Right ventricle myocardium inferior (tissue), 1 donor: ENCODE measurements at regions not wholly inside any gene's neighbourhood (a gene's known extent, or its start where the extent isn't known, plus 50 kb on each side); places are given as distances from the start of the nearest gene placed in this dataset.
"Not testable (repeated sequence)": the region's sequence is repeated elsewhere in the genome, so short reads cannot be mapped to it uniquely, and the experiment has no call there.

ENCODE experiments used
- ATAC-seq: fragments of 200-7000 bp; cut with Tn5 transposase; one replicate; pipeline ENCODE4 v1.9.1; 2020; ENCODE audit warnings: mild to moderate bottlenecking, moderate library complexity
- DNase-seq: peaks from one replicate; pipeline ENCODE4 v3.0.0; 2021; ENCODE audit errors: missing footprints
- intact Hi-C: fragments of 100-400 bp; cut with DNase I; formaldehyde crosslinking; loops from one replicate; pipeline ENCODE4 v1.11.0; 2022
- donor health status: DM: no; HTN: yes; CAD: no; lungs with severe emphysema.

DNA sequence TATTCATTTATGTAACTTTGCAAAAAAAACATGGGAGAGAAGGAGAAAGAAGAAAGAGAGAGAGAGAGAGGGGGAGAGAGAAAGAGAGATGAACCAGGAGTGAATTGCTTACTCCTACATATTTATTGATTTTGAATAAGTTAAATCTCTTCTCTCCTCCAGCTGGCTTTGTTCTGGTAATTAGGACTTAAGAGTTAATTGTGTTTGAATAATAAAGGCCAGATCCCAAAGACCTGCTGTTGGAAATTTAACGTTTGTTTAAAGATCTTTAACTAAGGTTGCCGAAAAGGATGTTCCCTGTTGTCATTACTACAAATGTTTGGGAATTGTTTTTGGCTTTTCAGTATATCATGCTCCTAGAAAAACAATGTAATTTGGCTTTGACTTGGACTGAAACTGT lies 473.0 kb downstream of the TUSC1 start:
- ATAC-seq = no peak
- DNase-seq = no peak
- intact Hi-C loops = no loop called here

- DNase-seq (no peak), ATAC-seq (no peak)
- intact Hi-C loops = loop anchor here (10.0 kb wide), 1 partner anchor 393 kb away; no protein-coding TSS in a partner anchor
Observed at GRCh38 chr9:25177858-25178257, 500.4 kb downstream of the TUSC1 start.

- DNase-seq (no peak), ATAC-seq (no peak)
- intact Hi-C loops = no loop called here
Observed at GRCh38 chr9:25129537-25129936, 548.7 kb downstream of the TUSC1 start.

GRCh38 chr9:25121811-25122210 lies 556.4 kb downstream of the TUSC1 start:
- DNase-seq (no peak), ATAC-seq (no peak)
- intact Hi-C loops = no loop called here

GRCh38 chr9:25119041-25119440 lies 559.2 kb downstream of the TUSC1 start:
- no peak for DNase-seq
- intact Hi-C loops = no loop called here
- no peak for ATAC-seq

DNA sequence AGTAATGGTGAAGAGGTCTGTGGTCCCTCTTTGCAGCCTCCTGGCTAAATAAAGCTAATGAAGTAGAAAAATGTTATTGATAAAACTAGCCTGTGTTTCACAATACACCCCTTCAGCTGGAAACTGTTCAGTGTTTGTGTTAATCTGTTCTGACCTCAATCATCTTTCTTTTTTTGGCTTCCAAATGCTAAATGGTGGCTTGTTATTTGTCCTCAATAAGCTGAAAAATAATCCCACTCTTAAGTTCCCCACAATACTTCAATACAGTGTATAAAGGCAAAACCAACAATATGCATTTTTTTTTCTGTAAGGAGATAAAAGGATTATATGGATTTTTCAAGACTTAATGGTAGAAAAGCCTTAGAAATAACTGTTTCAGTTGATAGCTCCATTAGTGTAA lies 560.5 kb downstream of the TUSC1 start:
- intact Hi-C loops = no loop called here
- ATAC-seq = no peak
- DNase-seq = no peak

DNA sequence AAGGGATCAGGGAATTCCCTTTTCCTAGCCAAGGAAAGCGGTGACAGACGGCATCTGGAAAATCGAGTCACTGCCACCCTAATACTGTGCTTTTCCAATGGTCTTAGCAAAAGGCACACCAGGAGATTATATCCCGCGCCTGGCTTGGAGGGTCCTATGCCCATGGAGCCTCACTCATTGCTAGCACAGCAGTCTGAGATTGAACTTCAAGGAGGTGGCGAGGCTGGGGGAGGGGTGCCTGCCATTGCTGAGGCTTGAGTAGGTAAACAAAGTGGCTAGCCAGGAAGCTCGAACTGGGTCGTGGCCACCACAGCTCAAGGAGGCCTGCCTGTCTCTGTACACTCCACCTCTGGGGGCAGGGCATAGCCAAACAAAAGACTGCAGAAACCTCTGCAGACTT lies 556.5 kb upstream of the IZUMO3 start:
- DNase-seq, ATAC-seq, intact Hi-C loops: not testable (repeated sequence)

- ATAC-seq = no peak
- no peak for DNase-seq
- intact Hi-C loops = no loop called here
Observed at GRCh38 chr9:25094518-25094917, 548.8 kb upstream of the IZUMO3 start.

DNA sequence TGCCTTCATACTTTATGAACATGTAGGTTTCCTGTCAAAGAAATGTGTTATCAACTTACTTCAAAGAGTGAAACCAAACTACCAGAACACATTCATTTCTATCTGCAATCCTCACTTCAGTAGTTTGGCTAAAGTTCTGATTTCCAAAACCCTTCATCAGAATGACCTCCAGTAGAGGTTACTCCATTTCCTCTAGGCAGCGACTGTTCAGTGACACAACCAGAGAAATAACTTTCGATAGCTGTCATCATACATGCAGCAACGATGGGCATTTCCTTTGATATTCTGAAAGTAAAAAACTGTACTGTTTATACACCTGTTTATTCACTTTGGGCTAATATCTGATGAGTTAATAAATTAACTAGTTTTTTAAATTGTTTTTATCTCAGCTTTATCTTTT lies 532.5 kb upstream of the IZUMO3 start:
- ATAC-seq (no peak), DNase-seq (no peak)
- intact Hi-C loops = no loop called here

DNA sequence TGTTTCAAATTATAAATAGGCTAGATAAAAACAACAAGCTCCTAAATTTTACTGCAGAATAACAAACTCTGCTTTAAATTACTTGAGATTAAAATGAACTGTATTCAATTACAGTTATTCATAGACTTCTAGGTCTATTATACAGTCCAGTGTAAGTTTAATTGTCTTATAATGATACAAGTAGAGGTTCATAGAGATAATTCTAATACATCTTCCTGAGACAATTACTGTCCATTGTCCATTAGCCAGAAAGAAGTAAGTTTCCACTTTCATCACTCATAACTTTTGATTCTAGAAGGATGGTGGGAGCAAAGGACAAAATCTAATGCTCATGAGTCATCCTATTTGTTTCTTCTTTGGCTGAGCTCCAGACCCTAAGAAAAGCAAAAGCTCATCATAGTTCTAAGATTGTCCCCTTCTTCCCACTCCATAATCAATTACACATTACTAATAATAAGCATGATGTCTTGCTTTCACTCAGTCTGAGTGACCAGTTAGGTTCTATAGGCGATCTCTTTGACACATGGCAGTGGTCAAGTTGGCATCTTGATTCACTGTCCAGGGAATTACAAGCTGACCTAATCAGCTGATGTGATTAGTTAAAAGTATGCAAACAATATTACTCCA lies 502.5 kb upstream of the IZUMO3 start:
- no peak for DNase-seq
- intact Hi-C loops = no loop called here
- no peak for ATAC-seq

DNA sequence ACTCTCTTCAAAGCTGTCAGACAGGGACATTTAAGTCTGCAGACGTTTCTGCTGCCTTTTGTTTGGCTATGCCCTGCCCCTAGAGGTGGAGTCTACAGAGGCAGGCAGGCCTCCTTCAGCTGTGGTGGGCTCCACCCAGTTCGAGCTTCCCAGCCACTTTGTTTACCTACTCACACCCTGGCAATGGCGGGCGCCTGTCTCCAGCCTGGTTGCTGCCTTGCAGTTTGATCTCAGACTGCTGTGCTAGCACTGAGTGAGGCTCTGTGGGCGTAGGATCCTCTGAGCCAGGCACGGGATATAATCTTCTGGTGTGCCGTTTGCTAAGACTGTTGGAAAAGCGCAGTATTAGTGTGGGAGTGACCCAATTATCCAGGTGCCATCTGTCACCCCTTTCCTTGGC lies 499.8 kb upstream of the IZUMO3 start:
- DNase-seq, ATAC-seq, intact Hi-C loops: not testable (repeated sequence)

DNA sequence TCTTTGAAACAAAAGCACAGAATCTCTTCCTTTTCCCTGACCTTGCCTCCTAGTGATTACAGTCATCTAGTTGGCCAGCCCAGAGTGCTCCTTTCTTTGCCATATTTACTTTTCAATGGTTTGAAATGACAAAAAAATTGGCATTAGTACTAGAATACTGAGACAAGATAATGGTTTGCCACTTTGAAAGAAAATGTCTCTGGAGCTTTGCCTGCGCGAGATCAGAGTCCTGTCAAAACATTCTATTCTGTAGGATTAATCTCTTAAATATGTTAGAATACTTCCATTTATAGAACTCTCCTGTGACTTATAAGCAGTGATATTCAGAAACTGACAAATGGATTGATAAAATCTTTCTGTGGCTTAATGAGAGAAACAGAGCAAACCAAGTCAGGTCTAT lies 484.0 kb upstream of the IZUMO3 start:
- intact Hi-C loops = no loop called here
- DNase-seq (no peak), ATAC-seq (no peak)

DNA sequence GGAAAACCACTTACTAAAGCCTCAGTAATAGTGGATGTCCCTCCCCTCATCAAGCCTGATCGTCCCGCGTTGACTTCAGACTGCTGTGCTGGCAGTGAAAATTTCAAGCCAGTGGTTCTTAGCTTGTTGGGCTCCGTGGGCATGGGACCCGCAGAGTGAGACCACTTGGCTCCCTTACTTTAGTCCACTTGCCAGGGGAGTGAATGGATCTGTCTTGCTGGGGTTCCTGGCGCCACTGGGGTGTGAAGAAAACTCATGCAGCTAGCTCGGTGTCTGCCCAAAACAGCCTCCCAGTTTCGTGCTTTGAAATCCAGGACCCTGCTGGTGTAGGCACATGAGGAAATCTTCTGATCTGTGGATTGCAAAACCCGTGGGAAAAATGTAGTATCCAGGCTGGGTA lies 480.0 kb upstream of the IZUMO3 start:
- ATAC-seq (no peak), DNase-seq (no peak)
- intact Hi-C loops = no loop called here

DNA sequence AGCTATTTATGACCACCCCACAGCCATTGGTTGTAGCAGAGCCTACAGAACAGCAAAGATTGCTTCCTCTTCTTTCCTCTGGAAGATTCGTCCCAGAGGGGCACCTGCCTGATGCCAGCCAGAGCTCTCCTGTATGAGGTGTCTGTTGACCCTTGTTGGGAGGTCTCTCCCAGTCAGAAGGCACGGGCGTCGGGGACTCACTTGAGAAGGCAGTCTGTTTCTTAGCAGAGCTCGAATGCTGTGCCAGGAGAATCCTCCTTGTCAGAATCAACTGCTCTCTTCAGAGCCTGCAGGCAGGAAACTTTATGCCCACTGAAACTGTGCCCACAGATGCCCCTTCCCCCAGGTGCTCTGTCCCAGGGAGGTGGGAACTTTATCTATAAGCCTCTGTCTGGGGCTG lies 479.5 kb upstream of the IZUMO3 start:
- DNase-seq (no peak), ATAC-seq (no peak)
- intact Hi-C loops = no loop called here

DNA sequence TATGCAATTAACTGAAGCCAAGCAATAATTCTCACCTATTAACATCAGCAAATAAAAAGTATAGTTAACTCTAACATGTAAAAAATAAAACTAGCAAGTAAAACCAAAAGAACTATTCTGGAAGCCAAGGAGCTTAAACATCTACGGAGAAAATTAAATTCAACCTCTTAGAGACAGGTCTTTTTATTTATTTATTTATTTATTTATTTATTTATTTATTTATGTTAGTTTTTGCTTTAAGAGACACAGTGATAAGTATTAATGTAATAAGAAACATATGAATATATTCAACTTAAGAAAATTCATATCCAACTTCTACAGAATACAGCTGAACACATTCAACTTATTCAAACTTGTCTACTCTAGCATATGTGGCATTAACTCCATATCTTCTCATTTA lies 472.1 kb upstream of the IZUMO3 start:
- no peak for DNase-seq
- no peak for ATAC-seq
- intact Hi-C loops = no loop called here

DNA sequence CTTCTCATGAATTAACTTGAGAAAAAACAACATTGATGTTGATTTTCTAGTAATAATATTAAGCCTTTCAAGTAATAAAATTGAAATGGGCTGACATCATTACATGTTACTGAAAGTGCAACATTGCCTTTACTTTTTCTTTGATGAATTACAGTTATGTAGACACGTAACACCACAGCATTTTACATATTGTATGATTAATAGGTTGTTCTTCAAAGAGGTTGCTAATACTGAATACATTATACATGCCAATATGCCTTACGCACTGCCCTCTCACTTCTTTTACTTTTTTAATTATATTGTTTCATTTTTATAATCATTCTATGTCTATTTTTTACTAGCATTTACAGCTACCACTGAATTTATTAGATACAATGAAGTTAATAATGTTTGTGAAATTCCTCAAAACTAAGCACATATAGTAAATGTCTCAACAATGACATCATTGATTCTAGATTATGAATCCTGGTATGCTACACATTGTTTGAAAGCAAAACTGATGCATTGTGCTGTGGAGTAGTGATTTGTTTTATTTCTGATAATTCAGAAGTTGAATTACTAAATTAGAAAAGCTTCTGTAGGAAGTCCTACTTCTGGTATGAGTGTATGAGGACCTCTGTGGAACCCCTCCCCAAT lies 464.4 kb upstream of the IZUMO3 start:
- intact Hi-C loops = no loop called here
- ATAC-seq (no peak), DNase-seq (no peak)

DNA sequence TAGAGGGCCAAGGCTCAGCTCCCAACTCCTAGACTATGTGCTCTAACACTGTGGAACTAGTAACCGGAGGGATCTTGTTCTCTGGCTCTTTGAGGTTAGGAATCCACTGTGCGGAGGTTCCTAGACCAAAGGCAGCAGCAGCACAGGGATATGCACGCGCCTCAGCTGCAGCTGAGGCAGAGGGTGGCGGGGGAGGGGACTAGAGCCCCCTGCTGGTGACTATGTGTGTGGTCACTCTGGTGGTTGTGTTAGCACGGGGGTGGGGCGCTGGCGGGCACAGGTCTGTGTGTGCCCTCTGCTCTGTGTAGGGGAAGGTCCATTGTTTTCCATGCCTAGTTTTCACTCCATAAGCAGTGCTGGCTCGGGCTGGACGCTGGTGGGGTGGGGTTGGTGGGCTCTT lies 458.0 kb upstream of the IZUMO3 start:
- intact Hi-C loops = no loop called here
- DNase-seq (peak; percentile 64), ATAC-seq (no peak)

DNA sequence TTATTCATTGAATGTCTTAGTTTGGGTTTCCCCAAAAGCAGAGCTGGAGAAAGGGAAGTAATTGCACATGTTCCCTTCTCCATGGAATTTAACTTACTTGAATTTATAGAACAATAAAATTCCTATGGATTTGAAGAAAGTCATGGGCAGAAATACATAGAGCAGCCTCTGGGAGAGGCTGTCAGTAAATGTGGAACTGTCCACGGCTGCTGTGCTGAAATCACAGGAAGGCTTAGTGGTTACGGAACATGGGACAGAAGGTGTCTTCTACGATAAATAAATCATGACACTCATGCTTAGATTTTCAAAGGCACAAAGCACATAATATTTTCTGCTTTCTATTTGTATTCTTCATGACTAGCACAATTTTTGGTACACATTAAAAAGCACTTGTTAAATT lies 440.6 kb upstream of the IZUMO3 start:
- intact Hi-C loops = no loop called here
- no peak for DNase-seq
- no peak for ATAC-seq

DNA sequence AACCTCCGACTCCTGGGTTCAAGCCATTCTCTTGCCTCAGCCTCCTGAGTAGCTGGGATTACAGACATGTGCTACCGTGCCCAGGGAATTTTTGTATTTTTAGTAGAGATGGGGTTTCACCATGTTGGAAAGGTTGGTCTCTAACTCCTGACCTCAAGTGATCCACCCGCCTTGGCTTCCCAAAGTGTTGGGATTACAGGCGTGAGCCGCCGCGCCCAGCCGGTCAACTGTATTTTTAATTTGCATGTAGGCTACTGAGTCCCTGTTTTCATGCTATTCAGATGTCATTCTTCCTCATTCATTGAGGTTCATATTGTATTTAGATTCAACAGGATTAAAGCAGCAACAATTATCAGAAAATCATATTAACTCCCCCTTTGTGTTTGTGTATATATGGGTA lies 425.1 kb upstream of the IZUMO3 start:
- intact Hi-C loops, DNase-seq, ATAC-seq: not testable (repeated sequence)

GRCh38 chr9:24961762-24962161 lies 416.1 kb upstream of the IZUMO3 start:
- intact Hi-C loops = no loop called here
- ATAC-seq (no peak), DNase-seq (no peak)

DNA sequence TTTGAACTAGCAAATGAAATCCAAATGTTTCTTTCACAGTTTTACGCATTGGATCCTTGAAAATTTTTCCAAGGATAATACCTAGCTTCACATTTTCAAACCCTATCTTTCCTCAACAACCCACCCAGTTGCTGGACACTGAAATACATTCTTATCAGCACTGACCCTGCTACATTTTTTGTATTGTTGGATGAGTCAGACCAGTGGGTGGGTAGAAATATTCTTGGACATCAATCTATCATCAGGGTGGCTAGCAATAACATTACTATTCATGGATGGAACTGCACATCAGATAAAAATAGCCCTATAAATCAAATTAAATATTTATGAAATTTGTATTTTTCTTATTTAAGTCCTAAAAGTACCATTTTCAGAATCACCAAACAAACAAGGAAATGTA lies 407.4 kb upstream of the IZUMO3 start:
- intact Hi-C loops = no loop called here
- no peak for ATAC-seq
- no peak for DNase-seq
